HG02642 (cell line): ENCODE measurements at regions not wholly inside any gene's neighbourhood (a gene's known extent, or its start where the extent isn't known, plus 50 kb on each side); places are given as distances from the start of the nearest gene placed in this dataset.
"Not testable (repeated sequence)": the region's sequence is repeated elsewhere in the genome, so short reads cannot be mapped to it uniquely, and the experiment has no call there.

Experiments
- ATAC-seq: cut with Tn5 transposase; IDR thresholded peaks from one replicate; pipeline ENCODE4 v1.9.1; 2021; ENCODE audit warnings: mild to moderate bottlenecking; ENCODE audit not compliant: unreplicated experiment, poor library complexity

DNA sequence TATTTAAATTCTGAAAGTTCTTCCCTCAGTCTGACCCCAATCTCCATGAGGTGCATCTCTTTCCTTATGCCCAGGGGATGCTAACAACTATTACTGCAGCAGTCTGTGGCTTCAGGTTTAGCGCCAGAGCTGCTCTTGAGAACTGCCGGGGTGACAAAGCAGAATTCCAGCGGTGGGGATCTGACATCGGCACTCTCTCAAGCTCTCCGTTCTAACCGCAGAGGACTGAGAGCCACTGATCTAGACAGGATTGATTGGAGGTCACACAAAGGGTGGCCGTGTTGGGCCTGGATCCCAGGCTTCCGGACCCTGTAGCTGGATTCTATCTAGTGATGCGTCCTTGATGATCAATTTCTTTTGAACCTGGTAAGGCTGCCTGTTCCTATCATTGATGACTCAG is 155.6 kb upstream of the TMEM132C start:
- ATAC-seq: no peak

DNA sequence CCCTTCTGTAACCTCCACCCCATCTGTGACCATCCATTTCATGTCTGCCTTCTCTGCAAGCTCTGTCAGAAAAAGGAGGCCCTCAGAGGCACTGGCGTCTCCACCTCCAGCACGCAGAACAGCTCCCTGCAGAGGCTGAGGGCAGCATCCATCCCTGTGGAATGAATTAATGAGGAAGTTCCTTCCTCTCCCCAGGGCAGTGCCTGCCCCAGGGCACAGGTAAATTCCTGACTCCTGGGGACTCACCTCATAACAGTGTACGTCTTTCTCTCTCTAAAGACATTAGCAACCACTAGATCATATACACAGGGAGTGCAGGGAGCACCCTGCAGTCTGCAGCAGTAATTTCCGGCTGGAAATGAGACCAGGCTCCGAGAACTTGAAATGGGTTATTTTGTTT is 155.0 kb upstream of the TMEM132C start:
- ATAC-seq: no peak

DNA sequence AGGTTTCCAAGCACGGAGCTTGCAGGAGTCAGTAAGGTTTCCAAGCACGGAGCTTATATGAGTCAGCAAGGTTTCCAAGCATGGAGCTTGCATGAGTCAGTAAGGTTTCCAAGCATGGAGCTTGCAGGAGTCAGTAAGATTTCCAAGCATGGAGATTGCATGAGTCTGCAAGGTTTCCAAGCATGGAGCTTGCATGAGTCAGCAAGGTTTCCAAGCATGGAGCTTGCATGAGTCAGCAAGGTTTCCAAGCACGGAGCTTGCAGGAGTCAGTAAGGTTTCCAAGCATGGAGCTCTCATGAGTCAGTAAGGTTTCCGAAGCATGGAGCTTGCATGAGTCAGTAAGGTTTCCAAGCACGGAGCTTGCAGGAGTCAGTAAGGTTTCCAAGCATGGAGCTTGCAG is 153.7 kb upstream of the TMEM132C start:
- not testable (repeated sequence) for ATAC-seq

DNA sequence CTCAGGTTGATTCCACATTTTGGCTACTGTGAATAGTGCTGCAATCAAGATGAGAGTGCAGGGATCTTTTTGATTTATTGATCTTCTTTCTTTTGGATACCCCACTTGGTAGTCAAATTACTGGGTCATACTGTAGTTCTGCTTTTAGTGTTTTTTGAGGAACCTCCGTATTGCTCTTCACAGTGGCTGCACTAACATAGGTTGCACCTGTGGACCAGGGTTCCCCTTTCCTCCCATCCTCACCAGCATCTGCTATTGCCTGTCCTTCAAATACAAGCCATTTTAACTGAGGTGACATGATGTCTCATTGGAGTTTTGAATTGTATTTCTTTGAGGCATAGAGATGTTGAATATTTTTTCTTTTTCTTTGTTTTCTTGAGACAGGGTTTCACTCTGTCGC is 152.5 kb upstream of the TMEM132C start:
- no peak for ATAC-seq

DNA sequence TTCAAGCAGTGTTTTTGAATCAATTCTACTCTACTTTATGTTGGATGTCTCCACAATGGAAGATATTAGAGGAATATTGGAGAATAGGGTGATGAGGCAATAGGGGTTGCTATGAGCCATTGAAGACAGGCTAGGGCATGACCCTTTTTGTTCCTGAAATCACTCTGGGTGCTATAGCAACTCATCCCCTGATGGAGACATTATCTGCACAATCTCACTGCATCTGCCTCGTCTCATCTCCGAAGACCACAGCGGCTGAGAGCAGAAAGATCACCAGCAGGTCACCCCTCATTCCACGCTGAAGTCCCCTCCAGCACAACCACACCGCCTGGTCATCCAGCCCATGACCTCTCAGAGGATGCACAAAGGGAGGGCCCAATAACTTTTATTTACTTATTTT is 150.4 kb upstream of the TMEM132C start:
- ATAC-seq: no peak

DNA sequence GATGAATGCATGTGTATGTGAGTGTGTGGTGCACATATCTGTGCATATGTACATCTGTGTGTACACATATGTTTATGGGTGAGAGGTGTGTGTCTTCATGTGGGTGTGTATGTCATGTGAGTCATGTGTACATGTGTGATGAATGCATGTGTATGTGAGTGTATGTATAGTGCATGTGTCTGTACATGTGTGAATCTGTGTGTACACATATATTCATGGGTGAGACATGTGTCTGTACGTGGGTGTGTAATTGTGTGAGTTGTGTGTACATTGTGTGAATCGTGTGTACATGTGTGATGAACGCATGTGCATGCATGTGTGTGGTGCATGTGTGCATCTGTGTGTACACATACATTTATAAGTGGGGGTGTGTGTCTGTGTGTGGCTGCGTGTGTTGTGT is 146.9 kb upstream of the TMEM132C start:
- no peak for ATAC-seq

DNA sequence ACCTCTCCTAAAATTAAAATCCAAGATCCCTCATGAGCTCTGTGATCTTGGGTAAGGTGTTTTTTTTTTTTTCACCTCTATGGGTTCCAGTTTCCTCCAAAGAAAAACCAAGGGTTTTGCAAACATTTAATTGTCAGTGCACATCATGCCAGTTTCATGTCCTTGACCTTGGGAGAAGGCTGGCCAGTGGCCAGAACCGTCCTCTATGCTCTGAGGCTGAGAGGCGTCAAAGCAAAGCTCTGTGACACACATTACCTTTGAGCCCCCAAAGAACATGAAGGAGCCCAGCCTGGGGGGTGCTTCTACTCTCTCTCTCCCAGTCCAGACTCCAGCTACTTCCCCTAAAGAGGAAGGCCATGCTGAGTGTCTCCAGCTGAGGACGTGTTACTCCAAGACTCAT is 145.5 kb upstream of the TMEM132C start:
- no peak for ATAC-seq

DNA sequence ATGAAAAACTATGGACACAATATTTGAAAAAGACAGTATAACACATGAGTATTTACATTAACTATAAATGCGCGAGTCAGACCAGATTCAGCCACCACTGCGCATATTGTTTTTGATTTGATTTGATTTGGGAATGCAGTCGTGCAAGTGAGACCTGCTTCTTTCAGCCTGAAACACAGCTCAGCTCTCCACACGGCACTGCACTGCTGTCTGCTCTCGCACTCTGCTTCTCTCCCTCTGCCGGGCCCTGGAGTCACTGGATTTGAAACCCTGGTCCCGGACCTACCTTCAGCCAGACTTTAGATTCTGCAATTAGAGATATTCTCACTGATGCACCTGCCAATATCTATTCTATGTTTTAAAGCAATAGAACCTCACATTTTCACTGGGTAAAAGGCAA is 143.9 kb upstream of the TMEM132C start:
- no peak for ATAC-seq

DNA sequence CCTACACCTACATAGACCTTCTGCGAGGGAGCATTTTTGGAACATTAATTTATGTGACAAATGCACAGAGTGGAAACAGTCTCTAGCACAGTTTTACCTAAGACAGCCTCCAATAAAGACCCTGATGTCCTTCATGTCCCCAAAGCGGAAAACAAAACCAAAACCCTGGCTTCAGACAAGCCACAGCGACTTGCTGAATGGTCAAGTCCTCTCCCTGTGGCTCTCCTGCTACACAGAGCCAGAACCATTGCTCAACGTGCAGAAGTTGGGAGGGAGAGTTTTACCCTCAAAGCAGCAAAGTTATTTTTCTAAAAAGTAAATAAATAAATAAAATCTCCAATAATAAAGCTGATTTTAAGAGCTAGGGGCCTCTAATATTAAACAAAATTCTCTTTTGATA is 135.0 kb upstream of the TMEM132C start:
- ATAC-seq: no peak

DNA sequence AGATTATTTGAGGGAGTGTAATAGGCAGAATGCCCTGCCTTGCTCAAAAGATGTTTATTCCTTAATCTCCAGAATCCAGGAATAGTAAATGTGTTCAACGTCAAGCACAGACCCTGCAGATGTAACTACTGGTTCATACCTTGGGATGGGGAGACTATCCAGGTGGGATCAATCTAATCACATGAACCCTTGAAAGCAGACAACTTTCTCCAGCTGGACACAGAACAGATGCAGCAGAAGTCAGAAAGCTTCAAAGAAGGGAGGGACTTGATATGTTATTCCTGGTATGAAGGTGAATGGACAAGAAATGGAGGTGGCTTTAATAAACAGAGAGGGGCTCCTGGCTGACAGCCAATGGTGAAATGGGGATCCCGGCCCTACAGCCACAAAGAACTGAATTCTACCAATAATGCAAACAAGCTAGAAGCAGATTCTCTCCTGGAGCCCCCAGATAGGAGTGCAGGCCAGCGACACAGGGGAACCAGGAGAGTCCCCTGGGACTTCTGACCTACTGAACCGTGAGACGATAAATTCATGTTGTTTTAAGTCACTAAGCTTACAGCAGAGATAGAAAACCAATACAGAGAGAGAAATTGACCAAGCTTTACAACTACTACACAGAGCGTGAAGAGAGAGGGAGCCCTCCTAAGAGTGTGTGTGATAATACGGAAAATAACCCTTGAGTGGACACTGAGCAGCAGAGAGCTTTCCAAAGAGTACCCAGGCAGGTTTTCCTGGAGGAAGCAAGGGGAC is 133.5 kb upstream of the TMEM132C start:
- ATAC-seq: no peak

DNA sequence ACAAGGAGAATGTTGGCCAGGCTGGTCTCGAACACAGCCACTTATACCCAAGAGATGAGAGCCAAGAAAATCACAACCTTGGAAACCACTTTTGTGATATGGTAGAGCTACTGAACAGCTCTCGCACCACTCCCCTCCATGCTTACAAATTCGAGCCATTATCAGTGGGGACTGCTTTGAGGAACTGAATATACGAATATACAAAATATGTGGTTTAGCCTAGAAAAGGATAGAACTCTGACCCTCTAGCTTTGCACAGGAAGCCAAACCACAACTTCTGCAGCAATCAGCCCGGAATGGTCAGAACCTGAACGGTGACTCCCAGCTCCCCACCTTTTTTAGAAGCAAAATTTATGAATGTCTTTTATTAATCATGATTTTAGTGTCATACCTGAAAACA is 129.8 kb upstream of the TMEM132C start:
- peak; percentile 44 for ATAC-seq

DNA sequence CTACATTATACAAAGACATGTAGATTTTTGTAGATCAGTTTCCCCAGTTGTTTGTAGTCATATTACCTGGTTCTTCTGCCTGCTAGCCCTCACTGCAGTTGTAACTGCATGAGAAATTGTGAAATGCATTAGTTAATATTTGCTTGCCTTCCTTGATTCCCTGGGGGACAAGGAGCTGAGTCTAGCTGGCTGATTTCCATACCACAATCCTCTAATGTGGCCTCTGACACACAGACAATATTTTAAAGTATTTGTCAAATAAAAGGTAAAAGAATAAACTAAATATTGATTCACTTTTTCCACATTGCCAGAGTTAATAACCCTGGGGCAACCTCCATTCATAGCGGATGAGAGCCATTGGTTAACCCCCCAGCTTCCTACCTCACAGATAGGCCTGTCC is 128.8 kb upstream of the TMEM132C start:
- ATAC-seq: no peak

DNA sequence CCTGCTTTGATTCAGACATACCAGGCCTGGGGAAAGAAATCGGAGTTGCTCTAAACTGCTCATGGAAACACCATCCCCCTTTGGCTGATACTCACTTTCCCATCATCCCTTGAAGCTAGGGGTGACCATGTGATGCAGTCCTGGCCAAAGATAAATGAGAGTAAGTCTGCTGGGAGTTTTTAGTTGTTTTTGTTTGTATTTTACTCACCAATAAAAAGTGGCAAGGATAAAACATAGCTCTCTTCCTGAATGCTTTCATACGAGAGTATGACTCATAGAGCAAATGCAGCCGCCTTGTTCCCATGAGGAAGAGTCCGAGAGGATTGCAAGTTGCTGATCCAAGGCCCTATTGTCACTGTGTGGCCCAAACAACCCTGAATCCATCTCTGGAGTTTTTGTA is 126.4 kb upstream of the TMEM132C start:
- no peak for ATAC-seq

DNA sequence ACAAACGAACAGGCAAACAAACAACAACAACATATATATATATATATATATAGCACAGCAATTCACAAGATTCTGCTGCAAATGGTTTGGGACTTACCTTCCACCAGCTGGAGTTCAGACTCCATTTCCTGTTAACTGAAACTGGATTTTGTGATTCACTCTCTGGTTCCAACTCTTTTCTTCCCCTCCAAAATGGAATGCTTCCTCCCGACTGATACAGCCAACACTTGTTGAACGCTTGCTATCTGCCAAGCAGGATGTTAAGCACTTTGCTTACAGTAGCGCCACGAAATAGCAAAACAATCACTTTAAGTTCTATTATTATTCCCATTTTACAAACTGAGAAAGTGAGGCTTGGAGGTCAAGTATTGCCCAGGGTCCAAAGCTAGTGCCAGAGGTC is 116.0 kb upstream of the TMEM132C start:
- no peak for ATAC-seq

DNA sequence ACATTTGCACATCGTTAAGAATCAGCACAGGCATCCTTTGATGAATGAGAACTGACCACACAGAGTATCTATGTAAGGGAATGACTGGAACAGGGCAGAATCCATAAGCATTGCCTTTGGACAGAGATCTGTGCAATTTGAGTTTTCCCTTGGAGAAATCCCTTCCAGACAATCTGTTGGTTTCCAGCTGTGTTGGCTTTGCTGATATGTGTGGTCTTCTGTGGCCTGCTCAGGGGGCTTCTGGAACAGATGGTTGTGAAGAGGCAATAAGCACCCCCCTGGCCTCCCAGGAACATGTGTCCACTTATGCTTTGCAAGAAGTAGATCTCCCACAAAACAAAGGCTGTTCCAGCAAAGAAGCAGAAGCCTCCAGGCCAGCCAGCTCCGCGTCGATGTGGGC is 111.4 kb upstream of the TMEM132C start:
- no peak for ATAC-seq

DNA sequence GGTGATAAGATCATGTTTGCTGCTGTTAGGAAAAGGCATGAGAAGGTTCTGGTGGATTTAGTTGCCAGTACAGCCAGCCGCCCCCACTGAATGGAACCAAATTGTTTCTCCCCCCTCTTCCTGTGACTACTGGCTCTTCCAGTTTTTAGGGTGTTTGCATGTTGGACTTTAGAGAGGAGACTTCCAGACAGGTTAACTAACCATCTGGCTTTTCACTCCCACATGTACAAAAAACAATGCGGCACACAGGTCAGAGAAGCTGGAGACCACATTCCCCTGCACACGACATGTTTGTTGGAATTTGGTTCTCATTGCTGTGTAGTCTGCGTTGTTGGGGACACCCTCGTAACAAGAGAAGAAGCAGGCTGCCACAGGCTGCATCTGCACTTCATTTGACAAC is 103.9 kb upstream of the TMEM132C start:
- ATAC-seq: no peak

DNA sequence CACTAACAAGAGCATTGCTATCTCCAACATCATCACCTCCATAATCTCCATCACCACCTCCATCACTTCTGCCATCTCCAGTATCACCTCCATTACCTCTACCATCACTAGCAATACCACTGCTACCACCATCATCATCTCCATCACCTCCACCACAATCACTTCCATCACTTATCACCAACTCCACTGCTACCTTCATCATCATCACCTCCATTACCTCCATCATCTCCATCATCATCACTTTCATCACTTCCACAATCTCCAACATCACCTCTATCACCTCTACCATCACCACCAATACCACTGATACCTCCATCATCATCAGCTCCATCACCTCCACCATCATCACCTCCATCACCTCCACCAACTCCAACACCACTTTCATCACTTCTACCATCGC is 102.4 kb upstream of the TMEM132C start:
- no peak for ATAC-seq

DNA sequence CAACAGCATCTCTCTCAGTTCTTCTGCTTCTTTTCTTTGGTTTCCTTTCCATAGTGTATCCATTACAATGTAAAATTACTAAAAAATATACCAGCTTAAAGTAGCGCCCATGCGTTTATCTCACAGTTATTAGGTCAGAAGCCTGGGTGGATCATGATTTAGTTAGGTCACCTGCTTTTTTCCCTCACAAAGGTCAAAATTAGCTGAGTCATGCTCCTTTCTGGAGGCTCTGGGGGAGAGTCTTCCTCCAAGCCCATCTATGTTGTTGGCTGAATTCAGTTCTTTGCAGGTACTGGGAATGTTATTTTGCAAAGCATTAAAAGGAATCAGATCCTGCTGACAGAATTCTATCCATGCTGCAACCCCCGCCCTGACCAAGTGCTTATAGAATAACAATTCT is 101.6 kb upstream of the TMEM132C start:
- ATAC-seq: no peak

DNA sequence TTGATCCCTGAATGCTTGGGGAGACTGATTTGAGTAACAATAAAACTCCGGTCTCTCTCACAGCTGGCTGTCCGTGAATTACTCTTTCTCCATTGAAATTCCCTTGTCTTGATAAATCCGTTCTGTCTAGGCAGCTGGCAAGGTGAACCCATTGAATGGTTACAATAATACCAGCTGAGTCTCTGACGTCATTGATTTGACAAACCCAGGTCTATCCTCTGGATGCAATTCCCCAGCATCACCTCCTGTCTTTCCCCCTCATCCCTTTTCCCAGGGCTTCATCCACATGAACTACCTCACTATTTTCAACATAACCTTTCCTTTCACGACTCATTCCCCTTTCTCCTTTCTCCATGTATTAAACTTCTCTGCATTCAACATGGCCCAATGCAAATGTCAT is 98.7 kb upstream of the TMEM132C start:
- ATAC-seq: no peak

DNA sequence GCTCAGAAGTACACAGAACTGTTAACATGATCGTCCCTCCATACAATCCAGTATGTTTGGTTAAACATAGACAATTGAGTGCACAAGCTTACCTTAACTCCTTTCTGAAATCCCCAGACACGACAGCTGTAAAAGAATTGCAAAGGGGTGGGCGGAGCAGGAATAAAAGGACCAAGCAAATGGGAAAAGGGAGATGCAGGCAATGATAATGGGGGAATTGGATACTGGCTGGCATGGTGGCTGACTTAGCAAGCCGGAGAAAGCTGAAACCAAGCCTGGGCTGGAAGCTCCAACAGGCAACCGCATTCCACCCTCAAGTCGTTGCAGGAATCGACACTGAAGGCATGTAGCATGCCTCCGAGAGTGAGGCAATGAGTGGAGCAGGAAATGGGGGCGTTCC is 96.8 kb upstream of the TMEM132C start:
- ATAC-seq: no peak

DNA sequence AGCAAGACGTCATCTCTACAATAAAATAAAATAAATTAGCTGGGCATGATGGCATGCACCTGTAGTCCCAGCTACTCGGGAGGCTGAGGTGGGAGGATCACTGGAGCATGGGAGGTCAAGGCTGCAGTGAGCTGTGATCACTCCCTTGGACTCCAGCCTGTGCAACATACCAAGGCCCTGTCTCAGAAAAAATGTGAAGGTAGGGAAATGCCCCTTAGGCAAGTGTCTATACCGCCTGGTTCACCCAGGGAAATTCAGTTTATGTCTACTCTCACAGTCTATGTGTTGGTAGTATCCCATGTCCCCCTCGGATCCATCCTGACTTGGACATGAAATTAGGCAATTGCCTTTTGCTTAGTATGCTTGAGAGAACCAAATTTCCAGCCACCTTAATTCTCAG is 88.4 kb upstream of the TMEM132C start:
- ATAC-seq: no peak

DNA sequence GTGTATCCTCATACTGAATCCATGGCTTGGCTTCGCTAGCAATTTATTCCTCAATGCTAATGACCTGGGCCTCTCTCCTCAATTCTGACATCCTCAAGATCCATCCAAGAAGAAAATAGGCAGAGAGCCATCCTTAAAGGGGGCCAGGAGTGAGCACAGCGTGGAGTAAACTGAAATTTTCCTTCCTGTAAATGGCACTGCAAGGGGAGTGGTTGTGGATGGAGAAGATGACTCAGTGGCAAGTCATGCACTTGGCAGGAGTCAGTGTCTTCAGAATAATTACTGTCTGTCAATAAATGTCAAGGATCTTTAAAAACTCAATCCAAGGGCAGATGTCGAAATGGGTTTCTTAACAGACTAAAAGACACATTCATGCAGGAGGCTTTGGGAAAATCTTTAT is 88.0 kb upstream of the TMEM132C start:
- no peak for ATAC-seq

DNA sequence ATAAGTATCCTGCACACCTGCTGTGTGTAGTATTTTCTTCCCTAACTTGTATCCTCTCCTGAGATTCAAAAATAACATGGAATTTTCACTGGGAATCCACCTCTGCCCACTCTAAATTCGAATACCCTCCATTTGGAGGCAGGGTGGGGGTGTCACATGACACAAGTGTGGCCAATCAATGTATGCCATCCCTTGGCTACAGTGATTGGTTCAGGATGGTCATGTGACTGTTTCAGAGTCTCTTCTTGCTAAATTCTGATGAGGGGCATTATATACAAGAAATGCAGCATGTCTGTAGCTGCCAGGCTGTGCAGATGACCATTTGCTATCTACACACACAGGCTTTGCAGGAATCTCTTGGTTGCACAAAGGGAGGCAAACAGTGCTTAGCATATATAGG is 86.8 kb upstream of the TMEM132C start:
- no peak for ATAC-seq
